ENCODE measurements at regions not wholly inside any gene's neighbourhood (a gene's known extent, or its start where the extent isn't known, plus 50 kb on each side); places are given as distances from the start of the nearest gene placed in this dataset.

- DNase-seq (ENCODE audit: low spot score) = no peak
These were observed 177.4 kb downstream of the SEC61B start for GRCh38 chr9:99399474-99399873.

- DNase-seq (ENCODE audit: low spot score) = no peak
These were observed 178.2 kb downstream of the SEC61B start for GRCh38 chr9:99400184-99400731.

GRCh38 chr9:99401680-99402504 is 179.8 kb downstream of the SEC61B start:
- no peak for DNase-seq (ENCODE audit: low spot score)

- DNase-seq (ENCODE audit: low spot score) = no peak
These were observed 181.3 kb downstream of the SEC61B start for GRCh38 chr9:99403371-99403770.

- no peak for DNase-seq (ENCODE audit: low spot score)
These were observed 183.3 kb downstream of the SEC61B start for GRCh38 chr9:99405359-99405758.

GRCh38 chr9:99406939-99407338 is 184.9 kb downstream of the SEC61B start:
- no peak for DNase-seq (ENCODE audit: low spot score)

GRCh38 chr9:99411068-99411467 is 189.0 kb downstream of the SEC61B start:
- no peak for DNase-seq (ENCODE audit: low spot score)

- DNase-seq (ENCODE audit: low spot score) = no peak
These were observed 189.5 kb downstream of the SEC61B start for GRCh38 chr9:99411479-99412115.

- DNase-seq (ENCODE audit: low spot score) = no peak
These were observed 190.5 kb downstream of the SEC61B start for GRCh38 chr9:99412606-99413005.

- no peak for DNase-seq (ENCODE audit: low spot score)
These were observed 192.2 kb downstream of the SEC61B start for GRCh38 chr9:99414321-99414720.

- DNase-seq (ENCODE audit: low spot score) = no peak
These were observed 193.5 kb downstream of the SEC61B start for GRCh38 chr9:99415606-99416005.

- no peak for DNase-seq (ENCODE audit: low spot score)
These were observed 193.9 kb downstream of the SEC61B start for GRCh38 chr9:99416007-99416406.

GRCh38 chr9:99419070-99419469 is 197.0 kb downstream of the SEC61B start:
- DNase-seq (ENCODE audit: low spot score) = no peak

GRCh38 chr9:99421369-99421768 is 199.3 kb downstream of the SEC61B start:
- no peak for DNase-seq (ENCODE audit: low spot score)

- DNase-seq (ENCODE audit: low spot score) = no peak
These were observed 203.0 kb downstream of the SEC61B start for GRCh38 chr9:99425124-99425523.

- no peak for DNase-seq (ENCODE audit: low spot score)
These were observed 204.1 kb downstream of the SEC61B start for GRCh38 chr9:99425923-99426842.

- DNase-seq (ENCODE audit: low spot score) = no peak
These were observed 205.2 kb downstream of the SEC61B start for GRCh38 chr9:99427260-99427659.

GRCh38 chr9:99430301-99430700 is 208.2 kb downstream of the SEC61B start:
- no peak for DNase-seq (ENCODE audit: low spot score)

- no peak for DNase-seq (ENCODE audit: low spot score)
These were observed 209.0 kb downstream of the SEC61B start for GRCh38 chr9:99431103-99431502.

- no peak for DNase-seq (ENCODE audit: low spot score)
These were observed 210.0 kb downstream of the SEC61B start for GRCh38 chr9:99432075-99432474.

GRCh38 chr9:99433095-99433494 is 211.0 kb downstream of the SEC61B start:
- DNase-seq (ENCODE audit: low spot score) = no peak

GRCh38 chr9:99433555-99433954 is 211.5 kb downstream of the SEC61B start:
- DNase-seq (ENCODE audit: low spot score) = no peak

All from left forelimb (tissue), 1 donor.